K562 (cell line): ENCODE measurements at regions not wholly inside any gene's neighbourhood (a gene's known extent, or its start where the extent isn't known, plus 50 kb on each side); places are given as distances from the start of the nearest gene placed in this dataset.

Experiments used
- CBFA2T2 ChIP-seq: fragments of 450-650 bp; conservative IDR thresholded peaks from 2 replicates; pipeline ENCODE4 v1.6.1; 2017; ENCODE audit warnings: mild to moderate bottlenecking
- CTBP1 ChIP-seq: fragments of 450-650 bp; IDR thresholded peaks from 2 replicates; pipeline ENCODE4 v1.6.1; 2016; ENCODE audit warnings: borderline replicate concordance
- E2F3 ChIP-seq: fragments of 250-450 bp; sonication (Bioruptor Pico); IDR thresholded peaks from 2 replicates; pipeline ENCODE4 v1.4.0; 2020; ENCODE audit warnings: mild to moderate bottlenecking
- EGR1 ChIP-seq: fragments of 450-650 bp; conservative IDR thresholded peaks from 2 replicates; pipeline ENCODE4 v1.6.1; 2017; ENCODE audit warnings: mild to moderate bottlenecking
- ELF4 ChIP-seq: fragments of 450-650 bp; formaldehyde crosslinking; IDR thresholded peaks from 2 replicates; pipeline ENCODE4 v1.4.0; 2022; ENCODE audit warnings: missing genetic modification characterization
- HDAC3 ChIP-seq: fragments of 450-650 bp; IDR thresholded peaks from 2 replicates; pipeline ENCODE4 v1.6.1; 2018; ENCODE audit warnings: borderline replicate concordance, mild to moderate bottlenecking, moderate library complexity; ENCODE audit not compliant: partially characterized antibody
- HLTF ChIP-seq: fragments of 450-650 bp; IDR thresholded peaks from 2 replicates; pipeline ENCODE4 v1.6.1; 2016
- HNRNPK ChIP-seq: fragments of 200-400 bp; formaldehyde crosslinking; IDR thresholded peaks from one replicate; pipeline ENCODE4 v1.6.1; 2018; ENCODE audit warnings: mild to moderate bottlenecking, low read depth, low read length; ENCODE audit not compliant: poor library complexity, severe bottlenecking
- HNRNPUL1 ChIP-seq: fragments of 200-400 bp; formaldehyde crosslinking; IDR thresholded peaks from 2 replicates; pipeline ENCODE4 v1.6.1; 2017; ENCODE audit warnings: low read length
- JUN ChIP-seq, 2 experiments: sonication (generic) in 1 of 2; formaldehyde crosslinking in 1 of 2; IDR thresholded peaks; 2 replicates each; pipeline versions ENCODE4 v1.6.1 to v1.8.0; 2012 to 2022; ENCODE audit warnings: borderline replicate concordance in 2 of 2, mild to moderate bottlenecking in 2 of 2, improper control_type of control experiment in 1 of 2, low read depth in 1 of 2, low read length in 1 of 2, missing genetic modification reagents in 1 of 2
- JUND ChIP-seq, 2 experiments: IDR thresholded peaks; 2 replicates in 1 of 2; 3 replicates in 1 of 2; pipeline ENCODE4 v1.6.1; 2011; ENCODE audit warnings: borderline replicate concordance in 2 of 2, low read depth in 2 of 2, low read length in 2 of 2, improper control_type of control experiment in 1 of 2, missing biosample characterization in 1 of 2, missing genetic modification characterization in 1 of 2, missing genetic modification reagents in 1 of 2
- LEF1 ChIP-seq: fragments of 450-650 bp; IDR thresholded peaks from 2 replicates; pipeline ENCODE4 v1.6.1; 2016; ENCODE audit warnings: mild to moderate bottlenecking
- MEF2A ChIP-seq: IDR thresholded peaks from 2 replicates; pipeline ENCODE4 v1.6.1; 2011; ENCODE audit warnings: low read depth, mild to moderate bottlenecking, low read length, moderate library complexity; ENCODE audit not compliant: control insufficient read depth
- MEIS2 ChIP-seq: fragments of 450-650 bp; IDR thresholded peaks from 2 replicates; pipeline ENCODE4 v1.6.1; 2014; ENCODE audit warnings: mild to moderate bottlenecking; ENCODE audit not compliant: partially characterized antibody
- NCOR1 ChIP-seq: fragments of 450-650 bp; IDR thresholded peaks from 2 replicates; pipeline ENCODE4 v1.6.1; 2016; ENCODE audit warnings: mild to moderate bottlenecking, moderate library complexity
- PML ChIP-seq: IDR thresholded peaks from 2 replicates; pipeline ENCODE4 v1.6.1; 2012; ENCODE audit warnings: low read length, inconsistent platforms
- POLR2G ChIP-seq: fragments of 200-400 bp; formaldehyde crosslinking; IDR thresholded peaks from 2 replicates; pipeline ENCODE4 v1.6.1; 2017; ENCODE audit warnings: low read depth, mild to moderate bottlenecking, antibody characterized with exemption, low read length, moderate library complexity
- RCOR1 ChIP-seq, 2 experiments: IDR thresholded peaks; 2 replicates each; pipeline ENCODE4 v1.6.1; 2012; ENCODE audit warnings: low read depth in 2 of 2, low read length in 2 of 2, borderline replicate concordance in 1 of 2, improper control_type of control experiment in 1 of 2
- SMARCA4 ChIP-seq: fragments of 450-650 bp; IDR thresholded peaks from 2 replicates; pipeline ENCODE4 v1.6.1; 2016
- SOX6 ChIP-seq: fragments of 450-650 bp; IDR thresholded peaks from 2 replicates; pipeline ENCODE4 v1.6.1; 2014; ENCODE audit warnings: mild to moderate bottlenecking
- TEAD4 ChIP-seq, 2 experiments: sonication (generic) in 1 of 2; formaldehyde crosslinking in 1 of 2; IDR thresholded peaks; 2 replicates each; pipeline versions ENCODE4 v1.6.1 to v1.8.0; 2012 to 2022; ENCODE audit warnings: borderline replicate concordance in 1 of 2, inconsistent platforms in 1 of 2, low read length in 1 of 2, mild to moderate bottlenecking in 1 of 2, missing genetic modification reagents in 1 of 2
- ZNF175 ChIP-seq: fragments of 200-800 bp; sonication (Bioruptor generic); IDR thresholded peaks from 2 replicates; pipeline ENCODE4 v1.6.1; 2016; ENCODE audit warnings: low read depth, mild to moderate bottlenecking, missing genetic modification characterization, missing compliant biosample characterization
- ZNF644 ChIP-seq: fragments of 200-800 bp; sonication (Bioruptor generic); IDR thresholded peaks from 2 replicates; pipeline ENCODE4 v1.6.1; 2016; ENCODE audit warnings: low read depth, missing genetic modification characterization, missing compliant biosample characterization
- TF ChIP-seq, protein P1 (sequence below): fragments of 450-650 bp; IDR thresholded peaks from one replicate; pipeline ENCODE4 v1.6.1; 2018; ENCODE audit warnings: mild to moderate bottlenecking, moderate library complexity; ENCODE audit not compliant: partially characterized antibody

GRCh38 chr6:21997119-21998037, 299.5 kb downstream of the PRL start (continued):
- TF ChIP-seq TEAD4 (IDR thresholded peaks at IDR 0.05; ENCODE audit: low read length) (peak; percentile 73), TEAD4 (CRISPR knock-in tag; IDR thresholded peaks at IDR 0.05; ENCODE audit: borderline replicate concordance) (no peak), LEF1 (peak; percentile 71; the same call in 1 of the 2 replicates), MEF2A (peak; percentile 96), RCOR1 (IDR thresholded peaks at IDR 0.05; ENCODE audit: borderline replicate concordance in 1 of 2, low read depth in 2 of 2, low read length in 2 of 2) (peak in 1 of 2 experiments; percentile 85; a peak in 1 of 4 replicates), ELF4 (no peak), CTBP1 (peak; percentile 72; the same call in 1 of the 2 replicates), POLR2G (0 out of 2 replicates have a peak, but pooled peaks have one; percentile 20), SOX6 (peak; percentile 90), HNRNPUL1 (no peak), ZNF175 (CRISPR knock-in tag) (no peak), HNRNPK (no peak), PML (no peak), JUND (IDR thresholded peaks at IDR 0.05; ENCODE audit: borderline replicate concordance, low read depth, low read length) (peak; percentile 66), JUND (tag; IDR thresholded peaks at IDR 0.05; ENCODE audit: borderline replicate concordance, low read depth, low read length) (no peak; the same call in 2 of the 3 replicates), E2F3 (CRISPR knock-in tag) (no peak), CBFA2T2 (peak; percentile 66), JUN (IDR thresholded peaks at IDR 0.05; ENCODE audit: borderline replicate concordance, low read depth, low read length) (no peak), JUN (CRISPR knock-in tag; IDR thresholded peaks at IDR 0.05; ENCODE audit: borderline replicate concordance) (no peak), ZNF644 (tag) (0 out of 2 replicates have a peak, but pooled peaks have one; percentile 23), HDAC3 (peak; percentile 58), NCOR1 (peak; percentile 69), HLTF (no peak), EGR1 (peak; percentile 94), MEIS2 (peak; percentile 94), SMARCA4 (peak; percentile 69)
- TF ChIP-seq, protein P1, sequence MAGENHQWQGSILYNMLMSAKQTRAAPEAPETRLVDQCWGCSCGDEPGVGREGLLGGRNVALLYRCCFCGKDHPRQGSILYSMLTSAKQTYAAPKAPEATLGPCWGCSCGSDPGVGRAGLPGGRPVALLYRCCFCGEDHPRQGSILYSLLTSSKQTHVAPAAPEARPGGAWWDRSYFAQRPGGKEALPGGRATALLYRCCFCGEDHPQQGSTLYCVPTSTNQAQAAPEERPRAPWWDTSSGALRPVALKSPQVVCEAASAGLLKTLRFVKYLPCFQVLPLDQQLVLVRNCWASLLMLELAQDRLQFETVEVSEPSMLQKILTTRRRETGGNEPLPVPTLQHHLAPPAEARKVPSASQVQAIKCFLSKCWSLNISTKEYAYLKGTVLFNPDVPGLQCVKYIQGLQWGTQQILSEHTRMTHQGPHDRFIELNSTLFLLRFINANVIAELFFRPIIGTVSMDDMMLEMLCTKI, result no peak
